H4 (cell line): ENCODE measurements at regions not wholly inside any gene's neighbourhood (a gene's known extent, or its start where the extent isn't known, plus 50 kb on each side); places are given as distances from the start of the nearest gene placed in this dataset.

Source experiments
- DNase-seq: peaks from one replicate; pipeline ENCODE4 v3.0.0-alpha.2; 2015; ENCODE audit warnings: low spot score

DNA sequence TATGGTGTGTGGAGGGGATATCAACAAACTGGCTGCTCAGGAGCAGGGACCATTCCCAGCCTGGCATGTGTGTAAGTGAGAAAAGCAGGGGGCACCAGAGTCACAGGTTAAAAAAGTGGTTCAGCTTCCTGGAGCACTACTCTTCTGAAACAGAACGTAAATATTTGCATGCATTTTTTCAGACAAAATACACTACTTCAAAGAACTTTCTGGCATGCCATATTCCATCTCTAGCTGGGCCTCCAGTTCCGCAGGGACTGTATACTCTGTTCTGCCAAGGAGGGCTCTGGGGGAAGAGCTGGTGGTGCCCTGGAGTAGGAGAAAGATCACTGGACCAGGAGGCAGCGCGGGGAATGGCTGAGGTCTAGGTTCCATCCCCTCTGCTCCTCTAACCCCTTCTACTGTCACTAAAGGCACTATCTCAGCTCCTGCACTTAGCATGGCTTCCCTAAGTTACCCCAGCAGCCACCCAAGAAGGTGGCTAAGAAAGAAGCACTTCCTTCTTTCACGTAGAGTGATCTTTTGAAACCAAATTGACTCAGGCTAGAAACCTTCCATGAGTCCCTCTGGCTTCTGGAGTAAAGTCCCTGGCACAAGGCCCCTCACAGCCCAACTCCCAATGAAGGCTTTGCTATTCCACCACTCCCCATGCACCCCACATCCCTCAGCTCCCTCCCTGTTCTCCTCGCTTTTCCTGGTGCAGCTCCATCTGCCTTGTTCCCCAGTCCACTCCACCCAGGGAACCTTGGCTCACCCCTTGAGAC, 57.6 kb upstream of the CABLES1 start:
- peak; percentile 22 for DNase-seq

DNA sequence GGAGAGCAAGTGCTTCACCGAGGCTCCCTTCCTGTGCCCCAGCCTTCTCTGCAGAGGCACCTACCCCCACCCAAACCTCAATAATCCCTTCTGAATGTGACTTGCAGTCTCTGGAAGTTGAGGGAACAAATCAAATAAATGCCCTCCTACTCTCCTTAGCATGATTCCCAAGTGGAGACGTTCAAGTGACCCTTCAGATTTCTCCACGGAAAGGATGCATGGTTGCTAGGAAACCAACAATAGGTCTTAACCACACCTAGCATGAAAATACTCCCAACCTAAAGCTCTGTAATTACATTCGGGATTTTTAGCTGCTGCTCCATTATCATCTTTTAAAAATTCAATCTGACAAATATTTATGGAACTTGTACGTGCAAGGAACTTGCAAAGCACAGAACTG, 50.2 kb upstream of the CABLES1 start:
- no peak for DNase-seq
